H1 (cell line): ENCODE measurements at regions not wholly inside any gene's neighbourhood (a gene's known extent, or its start where the extent isn't known, plus 50 kb on each side); places are given as distances from the start of the nearest gene placed in this dataset.

ENCODE experiments used
- CTCF ChIA-PET: fragments of 300-600 bp; sonication (Branson Sonifier 250); formaldehyde crosslinking; loops from one replicate; lab custom pipeline; 2021; ENCODE audit not compliant: partially characterized antibody; lab: Charles Lee
- POLR2A ChIA-PET: fragments of 300-600 bp; sonication (Branson Sonifier 250); formaldehyde crosslinking; loops from one replicate; lab custom pipeline; 2021; ENCODE audit warnings: inconsistent platforms; ENCODE audit not compliant: partially characterized antibody; lab: Charles Lee
- DNase-seq, 2 experiments: peaks; one replicate each; pipeline versions ENCODE4 v3.0.0 to v3.0.0-alpha.2; 2010 to 2022; ENCODE audit warnings: low spot score in 2 of 2, low read depth in 1 of 2, mixed read lengths in 1 of 2
- FAIRE-seq: peaks from 2 replicates; lab custom pipeline; 2011; peaks lifted over from hg19 to GRCh38; lab: Jason Lieb, UNC
- H2AFZ ChIP-seq: 2 replicates; pipeline ENCODE4 v1.8.1; 2012; ENCODE audit warnings: low read length, inconsistent platforms
- H2AK5ac ChIP-seq: 2 replicates; pipeline ENCODE4 v1.6.1; 2013; ENCODE audit warnings: low read depth, low read length
- H2BK120ac ChIP-seq: replicated peaks from 2 replicates; pipeline ENCODE3; 2013; ENCODE audit warnings: low read depth, low read length, inconsistent platforms
- H2BK12ac ChIP-seq: 2 replicates; pipeline ENCODE4 v1.6.1; 2013; ENCODE audit warnings: low read depth, low read length
- H2BK15ac ChIP-seq: 2 replicates; pipeline ENCODE4 v1.6.1; 2013; ENCODE audit warnings: low read length
- H2BK20ac ChIP-seq: 2 replicates; pipeline ENCODE4 v1.6.1; 2013; ENCODE audit warnings: low read length
- H2BK5ac ChIP-seq: 2 replicates; pipeline ENCODE4 v1.6.1; 2013; ENCODE audit warnings: low read depth, low read length
- H3K14ac ChIP-seq: 2 replicates; pipeline ENCODE4 v1.6.1; 2013; ENCODE audit warnings: inconsistent platforms; ENCODE audit not compliant: insufficient read length
- H3K18ac ChIP-seq: 2 replicates; pipeline ENCODE4 v1.6.1; 2013; ENCODE audit warnings: low read length; ENCODE audit errors: extremely low read depth
- H3K23ac ChIP-seq: 2 replicates; pipeline ENCODE4 v1.6.1; 2013; ENCODE audit warnings: inconsistent platforms; ENCODE audit not compliant: insufficient read length
- H3K23me2 ChIP-seq: 2 replicates; pipeline ENCODE4 v1.6.1; 2013; ENCODE audit warnings: low read depth, low read length
- H3K27ac ChIP-seq: 2 replicates; pipeline ENCODE4 v1.6.1; 2011; ENCODE audit warnings: low read depth, low read length, inconsistent platforms
- H3K27me3 ChIP-seq, 4 experiments: replicated peaks in 1 of 4; 1 replicate in 1 of 4; 2 replicates in 3 of 4; pipeline versions ENCODE4 v1.6.1 to v1.8.1; 2011 to 2013; ENCODE audit warnings: low read length in 3 of 4, mild to moderate bottlenecking in 3 of 4, inconsistent platforms in 2 of 4, mixed read lengths in 2 of 4, moderate library complexity in 1 of 4; ENCODE audit not compliant: control insufficient read depth in 3 of 4, insufficient read depth in 3 of 4; ENCODE audit errors: extremely low read depth in 1 of 4
- H3K36me3 ChIP-seq, 4 experiments: 2 replicates each; pipeline versions ENCODE4 v1.6.1 to v1.8.1; 2011 to 2013; ENCODE audit warnings: mild to moderate bottlenecking in 4 of 4, low read length in 3 of 4, moderate library complexity in 2 of 4, control low read depth in 1 of 4, inconsistent platforms in 1 of 4; ENCODE audit not compliant: insufficient read depth in 4 of 4, control insufficient read depth in 2 of 4
- H3K4ac ChIP-seq: replicated peaks from 2 replicates; pipeline ENCODE3; 2013; ENCODE audit warnings: low read length, low read depth, mixed read lengths, inconsistent platforms; ENCODE audit not compliant: insufficient read length
- H3K4me1 ChIP-seq, 4 experiments: replicated peaks in 1 of 4; 1 replicate in 1 of 4; 2 replicates in 3 of 4; pipeline versions ENCODE4 v1.6.1 to v1.8.1; 2011 to 2013; ENCODE audit warnings: low read length in 3 of 4, inconsistent platforms in 2 of 4, mixed read lengths in 1 of 4; ENCODE audit not compliant: insufficient read depth in 4 of 4, control insufficient read depth in 3 of 4
- H3K4me2 ChIP-seq, 2 experiments: 2 replicates each; pipeline versions ENCODE4 v1.6.1 to v1.8.1; 2011 to 2013; ENCODE audit warnings: low read depth in 2 of 2, low read length in 2 of 2, control low read depth in 1 of 2, inconsistent platforms in 1 of 2, mild to moderate bottlenecking in 1 of 2; ENCODE audit not compliant: insufficient read depth in 1 of 2
- H3K4me3 ChIP-seq, 4 experiments: fragments of 200-600, 300-600 bp in 1 of 4; sonication (generic), shearing (Covaris generic), sonication (Bioruptor Twin) in 1 of 4; 2 replicates each; pipeline versions ENCODE4 v1.5.1 to v1.8.1; 2011 to 2016; ENCODE audit warnings: low read length in 4 of 4, low read depth in 3 of 4, control low read depth in 2 of 4, inconsistent platforms in 2 of 4, mild to moderate bottlenecking in 2 of 4, mixed read lengths in 1 of 4, moderate library complexity in 1 of 4; ENCODE audit not compliant: insufficient read depth in 2 of 4; ENCODE audit errors: extremely low read depth in 1 of 4
- H3K56ac ChIP-seq: replicated peaks from 2 replicates; pipeline ENCODE3; 2013; ENCODE audit warnings: low read depth, mild to moderate bottlenecking, mixed read lengths, low read length, inconsistent platforms; ENCODE audit not compliant: insufficient read length
- H3K79me1 ChIP-seq: 2 replicates; pipeline ENCODE4 v1.6.1; 2013; ENCODE audit warnings: low read depth, low read length, control low read depth
- H3K79me2 ChIP-seq, 2 experiments: 2 replicates each; pipeline versions ENCODE4 v1.6.1 to v1.8.1; 2012 to 2013; ENCODE audit warnings: low read length in 2 of 2, mild to moderate bottlenecking in 2 of 2, inconsistent platforms in 1 of 2; ENCODE audit not compliant: insufficient read depth in 2 of 2, control insufficient read depth in 1 of 2
- H3K9ac ChIP-seq, 4 experiments: replicated peaks in 1 of 4; 1 replicate in 1 of 4; 2 replicates in 3 of 4; pipeline versions ENCODE4 v1.6.1 to v1.8.1; 2011 to 2013; ENCODE audit warnings: low read depth in 3 of 4, low read length in 3 of 4, control low read depth in 2 of 4, mild to moderate bottlenecking in 2 of 4, moderate library complexity in 2 of 4, inconsistent platforms in 1 of 4; ENCODE audit errors: extremely low read depth in 1 of 4
- H3K9me3 ChIP-seq, 2 experiments: 2 replicates each; pipeline versions ENCODE4 v1.6.1 to v1.8.1; 2012 to 2013; ENCODE audit warnings: mild to moderate bottlenecking in 2 of 2, moderate library complexity in 2 of 2, control low read depth in 1 of 2, inconsistent platforms in 1 of 2, low read depth in 1 of 2, low read length in 1 of 2, mixed read lengths in 1 of 2; ENCODE audit not compliant: insufficient read depth in 2 of 2
- H4K20me1 ChIP-seq, 2 experiments: replicated peaks in 1 of 2; 2 replicates each; pipeline versions ENCODE3 to v1.8.1; 2011 to 2013; ENCODE audit warnings: inconsistent platforms in 2 of 2, low read length in 2 of 2, mild to moderate bottlenecking in 1 of 2; ENCODE audit not compliant: insufficient read depth in 2 of 2, control insufficient read depth in 1 of 2
- H4K5ac ChIP-seq: 2 replicates; pipeline ENCODE4 v1.6.1; 2013; ENCODE audit warnings: low read length, low read depth, mixed read lengths, inconsistent platforms; ENCODE audit not compliant: insufficient read length
- H4K8ac ChIP-seq: 2 replicates; pipeline ENCODE4 v1.8.0; 2013; ENCODE audit warnings: mild to moderate bottlenecking, moderate library complexity, low read length, inconsistent platforms; ENCODE audit not compliant: insufficient read depth; ENCODE audit errors: extremely low read depth
- H4K91ac ChIP-seq: replicated peaks from 2 replicates; pipeline ENCODE3; 2013; ENCODE audit warnings: low read length, mixed read lengths, inconsistent platforms; ENCODE audit not compliant: insufficient read length
- CBX5 ChIP-seq: fragments of 300-800, 300-1000 bp; sonication (generic); IDR thresholded peaks from 2 replicates; pipeline ENCODE4 v1.7.1; 2016; ENCODE audit warnings: antibody characterized with exemption, low read length, low read depth
- CHD2 ChIP-seq: IDR thresholded peaks from 2 replicates; pipeline ENCODE4 v1.6.1; 2012; ENCODE audit warnings: low read length, improper control_type of control experiment
- CREB1 ChIP-seq: IDR thresholded peaks from 2 replicates; pipeline ENCODE4 v1.6.1; 2012; ENCODE audit warnings: inconsistent platforms
- FOSL1 ChIP-seq: IDR thresholded peaks from 2 replicates; pipeline ENCODE4 v1.6.1; 2011; ENCODE audit warnings: mild to moderate bottlenecking, low read depth, low read length, moderate library complexity; ENCODE audit not compliant: insufficient read depth
- GTF2F1 ChIP-seq: IDR thresholded peaks from 2 replicates; pipeline ENCODE4 v1.6.1; 2012; ENCODE audit warnings: low read depth, low read length, improper control_type of control experiment, borderline replicate concordance
- NANOG ChIP-seq: IDR thresholded peaks from 2 replicates; pipeline ENCODE4 v1.6.1; 2011; ENCODE audit warnings: low read length, low read depth, mild to moderate bottlenecking, inconsistent platforms; ENCODE audit not compliant: insufficient read depth, poor library complexity, severe bottlenecking
- NRF1 ChIP-seq: IDR thresholded peaks from 2 replicates; pipeline ENCODE4 v1.6.1; 2011; ENCODE audit warnings: mild to moderate bottlenecking, low read depth, low read length, improper control_type of control experiment
- RBBP5 ChIP-seq: IDR thresholded peaks from 2 replicates; pipeline ENCODE4 v1.7.1; 2012; ENCODE audit warnings: low read depth, mild to moderate bottlenecking, inconsistent platforms, low read length, moderate library complexity, borderline replicate concordance
- SIN3A ChIP-seq, 2 experiments: IDR thresholded peaks in 1 of 2; conservative IDR thresholded peaks in 1 of 2; 2 replicates each; pipeline ENCODE4 v1.6.1; 2011 to 2012; ENCODE audit warnings: low read length in 2 of 2, improper control_type of control experiment in 1 of 2, low read depth in 1 of 2, mild to moderate bottlenecking in 1 of 2
- SP1 ChIP-seq: IDR thresholded peaks from 2 replicates; pipeline ENCODE4 v1.6.1; 2011; ENCODE audit warnings: low read depth, low read length
- TCF12 ChIP-seq: IDR thresholded peaks from 2 replicates; pipeline ENCODE4 v1.6.1; 2011; ENCODE audit warnings: low read depth, mild to moderate bottlenecking, low read length
- ZNF274 ChIP-seq: IDR thresholded peaks from 2 replicates; pipeline ENCODE4 v1.7.0; 2012; ENCODE audit warnings: low read length, borderline replicate concordance; ENCODE audit errors: extremely low read depth
- whole genome bisulfite sequencing, 2 experiments: shearing (Covaris generic) in 1 of 2; methylation state at CpG; one replicate each; pipeline versions ENCODE4 v1.1.6 to v1.1.7; 2013 to 2015; ENCODE audit warnings: low lambda C conversion rate in 2 of 2, mixed read lengths in 2 of 2, inconsistent platforms in 1 of 2, low coverage in 1 of 2, missing lambda C conversion rate in 1 of 2; ENCODE audit not compliant: insufficient replicate concordance in 2 of 2, insufficient coverage in 1 of 2, insufficient read length in 1 of 2; ENCODE audit errors: extremely low coverage in 1 of 2, missing lambda C conversion rate in 1 of 2; 5-methylcytosine and 5-hydroxymethylcytosine counted together
- TF ChIP-seq, protein P1 (sequence below): IDR thresholded peaks from 2 replicates; pipeline ENCODE4 v1.6.1; 2011; ENCODE audit warnings: low read depth, mild to moderate bottlenecking, low read length; ENCODE audit not compliant: insufficient read depth

GRCh38 chr9:105138306-105138801 is 106.1 kb upstream of the SLC44A1 start:
- no peak overlapping the region for H2BK20ac ChIP-seq
- no peak overlapping the region for H3K4ac ChIP-seq
- no peak overlapping the region for H3K56ac ChIP-seq
- no peaks in the 10 kb centered on the region for H3K36me3 ChIP-seq
- no peaks in the 10 kb centered on the region for H3K79me2 ChIP-seq
- H3K18ac ChIP-seq: no peak overlapping the region
- no peak overlapping the region for H4K8ac ChIP-seq
- H3K14ac ChIP-seq: no peak overlapping the region
- H3K9ac ChIP-seq: no peak overlapping the region
- peaks cover 7 to 18% (median 13%) of the 10 kb centered on the region in 4 experiments; a peak in 5 of 7 replicates for H3K4me1 ChIP-seq
- peaks cover 0 to 4% (median 0%) of the 10 kb centered on the region in 4 experiments; a peak in 1 of 7 replicates for H3K27me3 ChIP-seq
- peak overlapping the region in 1 of 4 experiments; percentile 10; a peak in 1 of 8 replicates for H3K4me3 ChIP-seq
- FAIRE-seq: peak; percentile 95
- no peak overlapping the region for H2BK15ac ChIP-seq
- H3K9me3 ChIP-seq: no peaks in the 10 kb centered on the region
- POLR2A ChIA-PET: interaction anchor here (0.9 to 3.6 kb wide), 6 partner anchors 17 to 275 kb away, joined by 3 to 14 read pairs (median 3); partner anchors contain the start of genes ABCA1 and SLC44A1
- H2AFZ ChIP-seq: no peak overlapping the region
- no peak overlapping the region for H2AK5ac ChIP-seq
- H3K79me1 ChIP-seq: no peaks in the 10 kb centered on the region
- H2BK120ac ChIP-seq: no peak overlapping the region
- H4K20me1 ChIP-seq: no peaks in the 10 kb centered on the region
- H3K27ac ChIP-seq: peak overlapping the region; percentile 51; the same call in 1 of the 2 replicates
- H3K23ac ChIP-seq: no peak overlapping the region
- H2BK12ac ChIP-seq: no peak overlapping the region
- CTCF ChIA-PET: interaction anchor here (0.6 to 2.7 kb wide), 7 partner anchors 8 to 509 kb away, joined by 3 to 14 read pairs (median 4); no protein-coding TSS in a partner anchor
- no peaks in the 10 kb centered on the region for H3K23me2 ChIP-seq
- DNase-seq: peak in 1 of 2 experiments; percentile 82
- H4K5ac ChIP-seq: no peak overlapping the region
- H2BK5ac ChIP-seq: no peak overlapping the region
- 7% methylated on average over 5 of the region's 5 CpGs; no CpG with 5 or more reads in 1 of the 2 experiments for WGBS, 2 experiments
- H4K91ac ChIP-seq: no peak overlapping the region
- H3K4me2 ChIP-seq: peak overlapping the region; percentile 49 to 57; a peak in 2 of 4 replicates
- TF ChIP-seq SP1 (0 out of 2 replicates have a peak, but pooled peaks have one; percentile 75), CHD2 (no peak), RBBP5 (no peak), FOSL1 (no peak), SIN3A (conservative IDR thresholded peaks at IDR 0.05 in 1 of 2, IDR thresholded peaks at IDR 0.05 in 1 of 2; ENCODE audit: low read depth in 1 of 2, low read length in 2 of 2) (peak in 1 of 2 experiments; percentile 36; a peak in 1 of 4 replicates), GTF2F1 (no peak), CREB1 (0 out of 2 replicates have a peak, but pooled peaks have one; percentile 24), NANOG (peak; percentile 40), ZNF274 (no peak), TCF12 (no peak; the same call in none of the 2 replicates), NRF1 (no peak), CBX5 (no peak)
- TF ChIP-seq, protein P1, sequence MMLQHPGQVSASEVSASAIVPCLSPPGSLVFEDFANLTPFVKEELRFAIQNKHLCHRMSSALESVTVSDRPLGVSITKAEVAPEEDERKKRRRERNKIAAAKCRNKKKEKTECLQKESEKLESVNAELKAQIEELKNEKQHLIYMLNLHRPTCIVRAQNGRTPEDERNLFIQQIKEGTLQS: no peak
